ENCODE measurements at regions not wholly inside any gene's neighbourhood (a gene's known extent, or its start where the extent isn't known, plus 50 kb on each side); places are given as distances from the start of the nearest gene placed in this dataset.

DNA sequence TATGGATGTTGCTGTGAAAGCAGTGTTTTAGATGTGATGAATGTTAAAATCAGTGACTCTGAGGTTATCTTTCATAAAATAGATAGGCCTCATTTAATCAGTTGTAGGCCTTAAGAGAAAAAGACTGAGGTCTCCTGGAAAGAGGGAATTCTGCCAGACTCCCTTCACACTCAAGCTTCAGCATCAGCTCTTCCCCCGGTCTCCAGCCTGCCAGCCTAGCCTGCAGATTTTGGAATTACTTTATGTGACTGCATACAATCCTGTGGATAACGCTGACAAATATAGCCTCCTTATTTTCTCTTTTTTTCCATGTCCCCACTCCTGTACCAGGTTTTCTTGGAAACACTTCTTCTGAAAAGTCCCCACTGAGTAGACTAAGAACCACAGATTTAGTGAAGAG lies 510.3 kb downstream of the GBE1 start:
- no peak for TF ChIP-seq BCL3 (IDR thresholded peaks at IDR 0.05)
- TF ChIP-seq CTCF (IDR thresholded peaks at IDR 0.05): no peak
- no peak for TF ChIP-seq ELK1 (IDR thresholded peaks at IDR 0.05; ENCODE audit: low read depth, low read length)
- TF ChIP-seq EP300 (IDR thresholded peaks at IDR 0.05): no peak
- TF ChIP-seq POLR2AphosphoS2 (conservative IDR thresholded peaks at IDR 0.05; ENCODE audit: low read length): no peak
- TF ChIP-seq CBX2 (IDR thresholded peaks at IDR 0.05; ENCODE audit: borderline replicate concordance, low read depth): no peak
- no peak for TF ChIP-seq CBX8 (IDR thresholded peaks at IDR 0.05)

All from A549 (cell line).